Keratinocyte (primary cell): ENCODE measurements at regions not wholly inside any gene's neighbourhood (a gene's known extent, or its start where the extent isn't known, plus 50 kb on each side); places are given as distances from the start of the nearest gene placed in this dataset.

Experiments used
- DNase-seq: peaks from one replicate; pipeline ENCODE4 v3.0.0-alpha.2; 2011; ENCODE audit warnings: low read depth, missing footprints, low spot score
- FAIRE-seq: peaks from 2 replicates; lab custom pipeline; 2011; peaks lifted over from hg19 to GRCh38; lab: Jason Lieb, UNC
- H2AFZ ChIP-seq: 2 replicates; pipeline ENCODE4 v1.6.0; 2012; ENCODE audit warnings: low read length, control low read depth, inconsistent platforms; ENCODE audit not compliant: control insufficient read depth
- H3K27ac ChIP-seq: 2 replicates; pipeline ENCODE4 v1.5.1; 2011; ENCODE audit warnings: low read length; ENCODE audit not compliant: control insufficient read depth, insufficient read depth
- H3K27me3 ChIP-seq: 3 replicates; pipeline ENCODE4 v1.6.0; 2011; ENCODE audit warnings: low read length; ENCODE audit not compliant: control insufficient read depth, insufficient read depth; ENCODE audit errors: extremely low read depth
- H3K36me3 ChIP-seq, 2 experiments: 2 replicates in 1 of 2; 3 replicates in 1 of 2; pipeline ENCODE4 v1.5.1; 2011; ENCODE audit warnings: low read length in 2 of 2, mild to moderate bottlenecking in 1 of 2; ENCODE audit not compliant: control insufficient read depth in 2 of 2, insufficient read depth in 2 of 2; ENCODE audit errors: extremely low read depth in 1 of 2
- H3K4me1 ChIP-seq: 3 replicates; pipeline ENCODE4 v1.5.1; 2011; ENCODE audit warnings: low read length; ENCODE audit not compliant: control insufficient read depth, insufficient read depth; ENCODE audit errors: extremely low read depth
- H3K4me2 ChIP-seq: 3 replicates; pipeline ENCODE4 v1.6.0; 2011; ENCODE audit warnings: low read depth, low read length; ENCODE audit not compliant: control insufficient read depth, insufficient read depth; ENCODE audit errors: extremely low read depth
- H3K4me3 ChIP-seq, 3 experiments: fragments of 200-600 bp in 1 of 3; sonication (generic) in 1 of 3; 2 replicates in 2 of 3; 3 replicates in 1 of 3; pipeline ENCODE4 v1.5.1; 2011 to 2016; ENCODE audit warnings: low read length in 3 of 3, mild to moderate bottlenecking in 3 of 3, control low read depth in 2 of 3, inconsistent platforms in 1 of 3, low read depth in 1 of 3, mixed read lengths in 1 of 3, mixed run types in 1 of 3, moderate library complexity in 1 of 3; ENCODE audit not compliant: control insufficient read depth in 2 of 3, insufficient read depth in 2 of 3; ENCODE audit errors: extremely low read depth in 1 of 3
- H3K79me2 ChIP-seq: 2 replicates; pipeline ENCODE4 v1.6.0; 2012; ENCODE audit warnings: low read length; ENCODE audit not compliant: control insufficient read depth, insufficient read depth
- H3K9ac ChIP-seq: 3 replicates; pipeline ENCODE4 v1.6.0; 2011; ENCODE audit warnings: low read length; ENCODE audit not compliant: control insufficient read depth, insufficient read depth; ENCODE audit errors: extremely low read depth
- H3K9me1 ChIP-seq: 3 replicates; pipeline ENCODE4 v1.6.0; 2011; ENCODE audit warnings: low read length; ENCODE audit not compliant: control insufficient read depth, insufficient read depth; ENCODE audit errors: extremely low read depth
- H3K9me3 ChIP-seq: 2 replicates; pipeline ENCODE4 v1.5.1; 2012; ENCODE audit warnings: low read depth, low read length; ENCODE audit not compliant: control insufficient read depth
- H4K20me1 ChIP-seq: 3 replicates; pipeline ENCODE4 v1.6.0; 2011; ENCODE audit warnings: low read length; ENCODE audit not compliant: control insufficient read depth, insufficient read depth; ENCODE audit errors: extremely low read depth
- EZH2 ChIP-seq: IDR thresholded peaks from one replicate; pipeline ENCODE4 v1.6.1; 2012; ENCODE audit warnings: inconsistent platforms, mild to moderate bottlenecking, low read length, moderate library complexity
- dilution Hi-C: fragments of 300-500 bp; cut with MboI; formaldehyde crosslinking; loops from one replicate; pipeline ENCODE4 v1.7.0; 2020; ENCODE audit warnings: low sequenced_read_pairs; ENCODE audit not compliant: extremely low pct_ligation_motif_present
- TF ChIP-seq, protein P1 (sequence below), 3 experiments: IDR thresholded peaks in 1 of 3; conservative IDR thresholded peaks in 1 of 3; optimal IDR thresholded peaks in 1 of 3; 2 replicates in 2 of 3; 3 replicates in 1 of 3; pipeline versions ENCODE3 to v1.5.1; 2011; ENCODE audit warnings: low read length in 3 of 3, mild to moderate bottlenecking in 3 of 3, moderate library complexity in 2 of 3, control low read depth in 1 of 3, inconsistent platforms in 1 of 3; ENCODE audit not compliant: insufficient read depth in 2 of 3; ENCODE audit errors: extremely low read depth in 1 of 3

DNA sequence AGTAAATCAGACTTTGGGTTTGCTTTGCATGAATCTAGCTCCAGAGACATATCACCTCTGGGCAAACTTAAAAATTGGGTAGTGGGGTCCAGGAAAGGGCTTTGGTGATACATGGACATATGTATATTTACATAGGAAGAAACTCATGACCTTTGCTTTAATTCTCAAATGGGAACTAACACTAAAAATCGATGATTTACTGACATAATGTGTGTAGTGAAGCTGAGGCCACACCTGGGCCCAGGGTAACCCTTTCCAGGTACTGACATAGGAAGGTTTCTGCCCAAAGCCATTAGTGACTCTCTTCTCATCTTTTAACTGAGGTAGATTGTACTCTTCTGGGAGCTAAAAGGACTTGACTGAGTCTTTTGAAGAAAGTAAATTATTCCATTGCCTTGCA lies 411.2 kb upstream of the TBL1XR1 start:
- dilution Hi-C loops, result no loop called here
- Histone ChIP-seq H3K27me3 (no peaks in the 10 kb centered on the region), H3K9me3 (no peaks in the 10 kb centered on the region), H2AFZ (no peak overlapping the region), H3K4me1 (peaks cover 4% of the 10 kb centered on the region), H3K36me3 (no peaks in the 10 kb centered on the region), H3K9ac (no peak overlapping the region), H3K79me2 (no peaks in the 10 kb centered on the region), H3K4me3 (no peak overlapping the region), H3K27ac (no peak overlapping the region), H4K20me1 (no peaks in the 10 kb centered on the region), H3K9me1 (no peaks in the 10 kb centered on the region), H3K4me2 (no peak overlapping the region)
- FAIRE-seq (no peak), DNase-seq (no peak)
- TF ChIP-seq, protein P1, sequence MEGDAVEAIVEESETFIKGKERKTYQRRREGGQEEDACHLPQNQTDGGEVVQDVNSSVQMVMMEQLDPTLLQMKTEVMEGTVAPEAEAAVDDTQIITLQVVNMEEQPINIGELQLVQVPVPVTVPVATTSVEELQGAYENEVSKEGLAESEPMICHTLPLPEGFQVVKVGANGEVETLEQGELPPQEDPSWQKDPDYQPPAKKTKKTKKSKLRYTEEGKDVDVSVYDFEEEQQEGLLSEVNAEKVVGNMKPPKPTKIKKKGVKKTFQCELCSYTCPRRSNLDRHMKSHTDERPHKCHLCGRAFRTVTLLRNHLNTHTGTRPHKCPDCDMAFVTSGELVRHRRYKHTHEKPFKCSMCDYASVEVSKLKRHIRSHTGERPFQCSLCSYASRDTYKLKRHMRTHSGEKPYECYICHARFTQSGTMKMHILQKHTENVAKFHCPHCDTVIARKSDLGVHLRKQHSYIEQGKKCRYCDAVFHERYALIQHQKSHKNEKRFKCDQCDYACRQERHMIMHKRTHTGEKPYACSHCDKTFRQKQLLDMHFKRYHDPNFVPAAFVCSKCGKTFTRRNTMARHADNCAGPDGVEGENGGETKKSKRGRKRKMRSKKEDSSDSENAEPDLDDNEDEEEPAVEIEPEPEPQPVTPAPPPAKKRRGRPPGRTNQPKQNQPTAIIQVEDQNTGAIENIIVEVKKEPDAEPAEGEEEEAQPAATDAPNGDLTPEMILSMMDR (optimal IDR thresholded peaks at IDR 0.05 in 1 of 3, IDR thresholded peaks at IDR 0.05 in 1 of 3, conservative IDR thresholded peaks at IDR 0.05 in 1 of 3; ENCODE audit: extremely low read depth in 1 of 3, insufficient read depth in 2 of 3, low read length in 3 of 3), result no peak
- no peak for TF ChIP-seq EZH2

DNA sequence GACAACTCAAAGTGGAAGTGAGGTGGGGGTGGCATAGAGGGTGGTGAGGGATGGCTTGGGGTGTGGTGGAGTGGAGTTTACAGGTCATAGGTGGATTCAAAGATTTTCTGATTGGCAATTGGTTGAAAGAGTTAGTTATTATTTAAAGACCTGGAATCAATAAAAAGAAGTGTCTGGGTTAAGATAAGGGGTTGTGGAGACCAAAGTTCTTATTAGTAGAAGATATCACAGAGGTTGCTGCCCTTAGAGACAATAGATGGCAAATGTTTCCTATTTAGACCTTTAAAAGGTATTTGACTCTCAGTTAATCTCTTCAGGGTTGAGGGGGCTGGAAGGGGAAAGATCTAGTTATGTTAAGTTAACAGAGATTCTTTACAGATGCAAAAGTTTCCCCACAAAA lies 412.3 kb upstream of the TBL1XR1 start:
- Histone ChIP-seq H3K27ac (no peak overlapping the region), H3K27me3 (no peaks in the 10 kb centered on the region), H3K9me1 (no peaks in the 10 kb centered on the region), H3K4me3 (no peak overlapping the region), H4K20me1 (no peaks in the 10 kb centered on the region), H3K9me3 (no peaks in the 10 kb centered on the region), H3K79me2 (no peaks in the 10 kb centered on the region), H3K4me1 (peaks cover 3% of the 10 kb centered on the region), H3K9ac (no peak overlapping the region), H3K4me2 (no peak overlapping the region), H3K36me3 (no peaks in the 10 kb centered on the region), H2AFZ (no peak overlapping the region)
- TF ChIP-seq, protein P1 (optimal IDR thresholded peaks at IDR 0.05 in 1 of 3, IDR thresholded peaks at IDR 0.05 in 1 of 3, conservative IDR thresholded peaks at IDR 0.05 in 1 of 3; ENCODE audit: extremely low read depth in 1 of 3, insufficient read depth in 2 of 3, low read length in 3 of 3), result no peak
- TF ChIP-seq EZH2, result no peak
- dilution Hi-C loops, result no loop called here
- DNase-seq, result no peak
- FAIRE-seq, result no peak
